ENCODE measurements at regions not wholly inside any gene's neighbourhood (a gene's known extent, or its start where the extent isn't known, plus 50 kb on each side); places are given as distances from the start of the nearest gene placed in this dataset.

DNA sequence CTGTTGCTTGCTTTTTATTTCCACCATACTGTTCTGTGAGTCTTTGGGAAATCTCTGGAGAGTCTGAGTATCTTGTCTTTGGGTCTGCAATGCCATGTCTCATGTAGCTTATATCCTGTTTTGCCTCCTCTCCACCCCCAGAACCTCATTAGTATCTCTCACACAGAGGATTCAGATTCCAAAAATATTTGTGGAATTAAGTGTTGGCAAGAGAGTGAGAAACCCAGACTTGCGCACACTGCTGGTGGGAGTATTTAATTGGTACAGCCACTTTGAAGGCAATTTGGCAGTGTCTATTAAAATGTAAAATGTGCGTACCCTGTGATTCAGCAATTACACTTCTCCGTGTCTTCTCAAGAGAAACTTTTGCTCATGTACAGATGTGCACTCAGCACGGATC lies 68.6 kb downstream of the ZNF621 start:
- Mint-ChIP-seq H3K9me3 (ENCODE audit: low read depth) (no peaks in the 10 kb centered on the region), H3K27me3 (peaks cover 5% of the 10 kb centered on the region), H3K4me3 (no peak overlapping the region), H3K4me1 (ENCODE audit: low read depth) (no peaks in the 10 kb centered on the region), H3K27ac (no peak overlapping the region), H3K36me3 (no peaks in the 10 kb centered on the region)

DNA sequence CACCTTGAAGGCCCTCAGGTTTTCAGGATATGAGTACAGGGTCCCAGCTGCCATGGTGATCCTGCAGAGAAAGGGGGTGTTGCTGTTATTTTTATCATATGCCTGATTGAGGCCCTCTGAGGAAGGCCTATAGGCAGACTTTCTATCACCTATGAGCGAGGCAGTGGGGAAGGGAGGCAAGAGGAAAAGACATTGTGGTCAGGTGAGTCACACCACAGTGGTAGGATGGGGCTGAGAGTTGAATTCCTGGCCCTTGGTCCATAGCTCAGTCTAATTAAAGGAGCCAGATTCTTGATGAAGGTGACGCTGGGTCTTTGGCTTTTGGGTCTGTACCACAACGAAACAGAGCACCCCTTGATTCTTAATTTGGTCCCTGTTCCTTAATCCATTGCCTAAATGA lies 72.7 kb downstream of the ZNF621 start:
- Mint-ChIP-seq H3K4me1 (ENCODE audit: low read depth) (no peaks in the 10 kb centered on the region), H3K27me3 (peaks cover 4% of the 10 kb centered on the region), H3K9me3 (ENCODE audit: low read depth) (no peaks in the 10 kb centered on the region), H3K27ac (no peak overlapping the region), H3K36me3 (no peaks in the 10 kb centered on the region), H3K4me3 (no peak overlapping the region)

DNA sequence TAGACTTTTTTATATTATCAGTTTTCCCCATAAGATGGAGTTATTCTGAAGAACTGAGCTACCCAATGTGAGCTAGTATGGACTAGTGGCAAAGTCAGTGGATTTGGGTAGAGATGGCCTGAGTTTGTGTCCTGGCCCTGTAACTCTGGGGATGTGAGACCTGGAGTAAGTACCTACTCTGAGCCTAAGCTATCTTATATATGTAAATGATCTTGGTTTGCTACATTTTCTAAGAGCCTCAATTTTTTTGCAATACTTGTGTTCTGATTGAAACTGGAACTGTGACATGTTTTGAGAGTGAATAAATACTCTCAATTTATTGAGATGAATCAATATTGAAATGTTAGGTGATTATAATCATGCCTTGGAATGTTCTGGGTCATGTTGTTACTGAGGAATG lies 73.6 kb downstream of the ZNF621 start:
- Mint-ChIP-seq H3K4me3 (no peak overlapping the region), H3K27ac (no peak overlapping the region), H3K9me3 (ENCODE audit: low read depth) (no peaks in the 10 kb centered on the region), H3K4me1 (ENCODE audit: low read depth) (no peaks in the 10 kb centered on the region), H3K36me3 (no peaks in the 10 kb centered on the region), H3K27me3 (peaks cover 4% of the 10 kb centered on the region)

DNA sequence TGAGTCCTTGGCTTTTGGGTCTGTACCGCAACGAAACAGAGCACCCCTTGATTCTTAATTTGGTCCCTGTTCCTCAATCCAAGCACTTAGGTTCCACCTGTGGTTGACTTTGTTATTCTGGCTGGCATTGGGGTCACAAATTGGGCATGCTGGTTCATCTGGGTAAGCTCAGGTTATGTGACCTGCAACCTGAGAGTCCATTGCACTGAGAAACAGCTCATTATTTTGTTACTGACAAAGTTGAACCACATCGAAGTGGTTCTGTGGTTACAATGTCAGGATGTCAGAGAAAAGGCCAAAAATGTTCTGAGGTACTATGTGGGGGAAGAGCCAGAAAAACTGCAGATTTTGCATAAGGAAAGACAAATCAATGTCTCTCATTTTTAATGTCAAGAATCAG lies 74.2 kb downstream of the ZNF621 start:
- Mint-ChIP-seq H3K36me3 (no peaks in the 10 kb centered on the region), H3K9me3 (ENCODE audit: low read depth) (no peaks in the 10 kb centered on the region), H3K27me3 (peaks cover 4% of the 10 kb centered on the region), H3K4me1 (ENCODE audit: low read depth) (no peaks in the 10 kb centered on the region), H3K4me3 (no peak overlapping the region), H3K27ac (no peak overlapping the region)

DNA sequence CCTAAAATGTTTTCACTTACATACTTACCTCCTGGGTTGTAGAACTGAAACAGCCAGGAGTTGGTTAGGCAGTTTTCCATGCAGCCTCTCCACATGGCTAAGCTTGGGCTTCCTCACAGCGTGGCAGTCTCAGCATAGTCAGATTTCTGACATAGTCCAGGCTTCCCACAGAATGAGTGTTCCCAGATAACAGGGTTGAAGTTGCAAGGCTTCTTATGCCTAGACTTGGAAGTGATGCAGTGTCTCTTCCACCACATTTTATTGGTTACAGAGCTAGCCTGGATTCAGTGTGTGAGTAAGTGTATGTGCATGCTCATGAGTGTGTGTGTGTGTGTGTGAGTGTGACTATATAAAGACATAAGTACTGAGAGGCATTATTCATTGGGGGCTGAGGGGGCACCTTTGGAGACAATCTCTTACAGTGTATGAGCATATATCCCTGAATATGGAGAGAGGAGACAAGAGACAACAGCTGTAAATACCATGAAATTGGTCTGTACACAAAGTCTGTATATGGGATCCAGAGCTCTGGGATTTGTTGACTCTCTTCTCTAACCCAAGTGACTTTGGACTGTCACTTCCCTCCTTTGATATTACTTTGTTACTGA lies 78.1 kb downstream of the ZNF621 start:
- Mint-ChIP-seq H3K27ac (no peak overlapping the region), H3K27me3 (peaks cover 10% of the 10 kb centered on the region), H3K4me3 (no peak overlapping the region), H3K9me3 (ENCODE audit: low read depth) (no peaks in the 10 kb centered on the region), H3K36me3 (no peaks in the 10 kb centered on the region), H3K4me1 (ENCODE audit: low read depth) (no peaks in the 10 kb centered on the region)

GRCh38 chr3:40605960-40606359 lies 81.2 kb downstream of the ZNF621 start:
- Mint-ChIP-seq H3K27ac (no peak overlapping the region), H3K27me3 (peaks cover 10% of the 10 kb centered on the region), H3K4me3 (no peak overlapping the region), H3K36me3 (no peaks in the 10 kb centered on the region), H3K9me3 (ENCODE audit: low read depth) (no peaks in the 10 kb centered on the region), H3K4me1 (ENCODE audit: low read depth) (no peaks in the 10 kb centered on the region)

- no peak overlapping the region for H3K27ac Mint-ChIP-seq
- H3K4me3 Mint-ChIP-seq = no peak overlapping the region
- no peaks in the 10 kb centered on the region for H3K36me3 Mint-ChIP-seq
- no peaks in the 10 kb centered on the region for H3K4me1 Mint-ChIP-seq (ENCODE audit: low read depth)
- peaks cover 13% of the 10 kb centered on the region for H3K27me3 Mint-ChIP-seq
- no peaks in the 10 kb centered on the region for H3K9me3 Mint-ChIP-seq (ENCODE audit: low read depth)
These were observed 83.3 kb downstream of the ZNF621 start for GRCh38 chr3:40608091-40608490.

- peaks cover 4% of the 10 kb centered on the region for H3K4me1 Mint-ChIP-seq (ENCODE audit: low read depth)
- no peak overlapping the region for H3K27ac Mint-ChIP-seq
- H3K36me3 Mint-ChIP-seq = no peaks in the 10 kb centered on the region
- peaks cover 29% of the 10 kb centered on the region for H3K27me3 Mint-ChIP-seq
- no peak overlapping the region for H3K4me3 Mint-ChIP-seq
- H3K9me3 Mint-ChIP-seq (ENCODE audit: low read depth) = no peaks in the 10 kb centered on the region
These were observed 88.5 kb downstream of the ZNF621 start for GRCh38 chr3:40613306-40613705.

DNA sequence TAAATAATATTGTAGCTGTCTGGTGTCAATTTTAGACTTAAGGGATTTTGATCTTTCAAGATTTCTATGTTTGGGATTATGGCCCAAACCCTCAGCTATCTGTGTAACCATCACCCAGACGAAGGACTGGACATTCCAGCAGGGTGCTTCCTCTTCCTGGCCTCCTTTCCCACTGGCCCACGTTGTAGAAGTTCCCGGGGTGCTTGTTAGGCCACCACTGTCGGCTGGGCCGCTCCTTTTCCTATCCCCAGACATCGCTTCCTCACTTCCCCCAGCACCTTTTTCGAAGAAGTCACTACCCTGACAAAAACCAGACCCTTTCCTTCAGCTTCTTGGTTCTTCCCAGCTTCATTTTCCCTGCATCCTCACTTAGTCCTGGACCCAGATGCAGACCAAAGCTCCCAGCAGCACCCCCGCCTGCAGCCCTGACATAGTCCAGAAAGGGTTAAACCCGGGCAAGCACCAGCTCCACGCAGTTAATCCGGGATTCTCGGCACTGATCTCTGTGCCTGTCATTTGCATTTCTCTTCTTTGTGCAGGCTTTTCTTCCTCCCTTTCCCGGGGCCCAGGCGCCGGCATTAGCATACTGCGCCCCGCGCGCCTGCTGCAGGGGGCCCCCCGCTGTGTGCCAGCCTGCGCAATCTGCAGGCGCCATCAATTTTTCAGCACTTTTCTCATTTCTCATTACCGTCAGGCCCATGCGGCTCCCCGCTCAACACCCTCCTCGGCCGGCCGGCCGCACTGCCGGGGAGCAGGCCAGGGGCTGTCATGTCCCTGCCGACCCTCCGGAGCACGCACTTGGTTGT lies 90.6 kb downstream of the ZNF621 start:
- Mint-ChIP-seq H3K27me3 (peaks cover 28% of the 10 kb centered on the region), H3K27ac (no peak overlapping the region), H3K9me3 (ENCODE audit: low read depth) (no peaks in the 10 kb centered on the region), H3K4me3 (no peak overlapping the region), H3K4me1 (ENCODE audit: low read depth) (peaks cover 4% of the 10 kb centered on the region), H3K36me3 (no peaks in the 10 kb centered on the region)

- no peak overlapping the region for H3K4me3 Mint-ChIP-seq
- no peak overlapping the region for H3K27ac Mint-ChIP-seq
- peaks cover 28% of the 10 kb centered on the region for H3K27me3 Mint-ChIP-seq
- H3K36me3 Mint-ChIP-seq = no peaks in the 10 kb centered on the region
- H3K9me3 Mint-ChIP-seq (ENCODE audit: low read depth) = no peaks in the 10 kb centered on the region
- peaks cover 4% of the 10 kb centered on the region for H3K4me1 Mint-ChIP-seq (ENCODE audit: low read depth)
These were observed 91.4 kb downstream of the ZNF621 start for GRCh38 chr3:40615918-40616819.

GRCh38 chr3:40617084-40617483 lies 92.3 kb downstream of the ZNF621 start:
- H3K27me3 Mint-ChIP-seq = peaks cover 31% of the 10 kb centered on the region
- no peak overlapping the region for H3K27ac Mint-ChIP-seq
- no peak overlapping the region for H3K4me3 Mint-ChIP-seq
- H3K36me3 Mint-ChIP-seq = no peaks in the 10 kb centered on the region
- H3K9me3 Mint-ChIP-seq (ENCODE audit: low read depth) = no peaks in the 10 kb centered on the region
- peaks cover 4% of the 10 kb centered on the region for H3K4me1 Mint-ChIP-seq (ENCODE audit: low read depth)

DNA sequence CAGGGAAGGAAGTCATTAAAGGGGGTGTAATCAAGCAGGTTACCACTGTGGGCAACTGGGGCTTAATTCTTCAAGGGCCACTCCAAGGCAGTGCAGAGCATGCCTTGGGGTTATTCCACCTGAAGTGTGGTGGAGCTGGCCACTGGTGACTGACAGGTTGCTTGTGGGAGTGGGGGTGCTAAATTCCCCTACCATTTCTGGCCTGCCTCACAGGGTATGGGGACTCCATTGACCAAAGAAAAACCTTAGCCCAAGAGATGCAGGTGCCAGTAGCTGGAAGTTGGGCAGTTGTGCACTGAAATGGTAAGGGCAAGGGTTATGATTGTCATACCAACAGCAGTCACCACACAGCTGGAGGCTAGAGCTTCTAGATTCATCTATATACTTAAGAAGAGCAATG lies 93.4 kb downstream of the ZNF621 start:
- Mint-ChIP-seq H3K4me1 (ENCODE audit: low read depth) (peaks cover 4% of the 10 kb centered on the region), H3K4me3 (no peak overlapping the region), H3K36me3 (no peaks in the 10 kb centered on the region), H3K27ac (no peak overlapping the region), H3K27me3 (peaks cover 29% of the 10 kb centered on the region), H3K9me3 (ENCODE audit: low read depth) (peaks cover 9% of the 10 kb centered on the region)

DNA sequence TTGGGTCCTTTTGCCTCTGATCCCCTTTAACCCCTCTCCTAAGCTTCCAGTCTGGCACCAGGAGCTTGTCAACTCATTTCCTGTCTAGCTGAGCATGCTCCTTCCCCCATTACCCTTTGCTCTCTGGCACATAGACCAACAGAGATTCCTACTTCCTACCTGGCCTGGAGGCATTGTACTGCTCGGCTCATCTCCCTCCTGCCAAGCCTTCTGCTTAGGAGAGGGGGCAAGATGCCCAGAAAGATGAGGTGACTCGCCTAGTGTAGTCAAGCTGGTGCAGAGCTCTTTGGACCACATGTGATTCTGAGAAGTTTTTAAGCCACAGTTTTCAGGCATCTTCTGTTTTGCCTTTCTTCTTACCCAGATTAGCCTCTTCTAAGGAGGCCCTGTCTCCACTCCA lies 95.4 kb downstream of the ZNF621 start:
- Mint-ChIP-seq H3K4me3 (no peak overlapping the region), H3K27ac (no peak overlapping the region), H3K27me3 (peaks cover 22% of the 10 kb centered on the region), H3K36me3 (no peaks in the 10 kb centered on the region), H3K4me1 (ENCODE audit: low read depth) (peaks cover 4% of the 10 kb centered on the region), H3K9me3 (ENCODE audit: low read depth) (peaks cover 9% of the 10 kb centered on the region)

- Mint-ChIP-seq H3K27ac (no peak overlapping the region), H3K27me3 (peaks cover 13% of the 10 kb centered on the region), H3K4me3 (no peak overlapping the region), H3K4me1 (ENCODE audit: low read depth) (no peaks in the 10 kb centered on the region), H3K36me3 (no peaks in the 10 kb centered on the region), H3K9me3 (ENCODE audit: low read depth) (peaks cover 9% of the 10 kb centered on the region)
These were observed 96.5 kb downstream of the ZNF621 start for GRCh38 chr3:40621252-40621651.

GRCh38 chr3:40623567-40623966 lies 98.8 kb downstream of the ZNF621 start:
- H3K27ac Mint-ChIP-seq = no peak overlapping the region

More at GRCh38 chr3:40623567-40623966, 98.8 kb downstream of the ZNF621 start:
- H3K4me3 Mint-ChIP-seq = no peak overlapping the region
- H3K27me3 Mint-ChIP-seq = peaks cover 5% of the 10 kb centered on the region
- H3K36me3 Mint-ChIP-seq = no peaks in the 10 kb centered on the region
- H3K9me3 Mint-ChIP-seq (ENCODE audit: low read depth) = peaks cover 11% of the 10 kb centered on the region
- no peaks in the 10 kb centered on the region for H3K4me1 Mint-ChIP-seq (ENCODE audit: low read depth)

All from activated naive CD8-positive, alpha-beta T cell (primary cell).